Uterus (tissue), 3 donors: ENCODE measurements at regions not wholly inside any gene's neighbourhood (a gene's known extent, or its start where the extent isn't known, plus 50 kb on each side); places are given as distances from the start of the nearest gene placed in this dataset.

Experiments
- DNase-seq, 2 donors: peaks; one replicate each; pipeline ENCODE4 v3.0.0-alpha.2; 2019 to 2020
- H3K27ac ChIP-seq, 2 donors: fragments of 200-600 bp; sonication (generic); 1 replicate in 1 of 2; 2 replicates in 1 of 2; pipeline ENCODE4 v1.5.1; 2016 to 2018
- H3K27me3 ChIP-seq, 2 donors: fragments of 200-600 bp; sonication (generic); one replicate each; pipeline ENCODE4 v1.5.1; 2018 to 2019; ENCODE audit warnings: control low read depth in 1 of 2
- H3K36me3 ChIP-seq, 2 donors: fragments of 200-600 bp; sonication (generic); one replicate each; pipeline ENCODE4 v1.5.1; 2019; ENCODE audit warnings: control low read depth in 1 of 2
- H3K4me1 ChIP-seq, 2 donors: fragments of 200-600 bp; sonication (generic); one replicate each; pipeline ENCODE4 v1.5.1; 2018 to 2019; ENCODE audit warnings: control low read depth in 1 of 2
- H3K4me3 ChIP-seq, 2 donors: fragments of 200-600 bp; sonication (generic); 1 replicate in 1 of 2; 2 replicates in 1 of 2; pipeline ENCODE4 v1.5.1; 2018 to 2019; ENCODE audit warnings: mild to moderate bottlenecking in 1 of 2
- H3K9me3 ChIP-seq, 2 donors: fragments of 200-600 bp; sonication (generic); one replicate each; pipeline ENCODE4 v1.5.1; 2019; ENCODE audit warnings: control low read depth in 1 of 2
- CTCF ChIP-seq, 4 experiments: fragments of 200-600 bp in 2 of 4; fragments of 450-650 bp in 2 of 4; sonication (generic) in 2 of 4; IDR thresholded peaks; one replicate each; pipeline ENCODE4 v1.5.1; 2016 to 2019; ENCODE audit warnings: antibody characterized with exemption in 4 of 4, mild to moderate bottlenecking in 2 of 4, moderate library complexity in 1 of 4
- POLR2A ChIP-seq, 2 donors: fragments of 450-650 bp; IDR thresholded peaks; one replicate each; pipeline ENCODE4 v1.6.1; 2016; ENCODE audit warnings: antibody characterized with exemption in 2 of 2, mild to moderate bottlenecking in 1 of 2, moderate library complexity in 1 of 2
- intact Hi-C: fragments of 100-400 bp; cut with DNase I; formaldehyde crosslinking; loops from one replicate; pipeline ENCODE4 v1.15.1; 2023; ENCODE audit warnings: low total_unique reads
- donor health status: DM: yes; HTN: yes; CAD: no.

- H3K27ac ChIP-seq: no peak overlapping the region
- H3K9me3 ChIP-seq: no peaks in the 10 kb centered on the region
- no peaks in the 10 kb centered on the region for H3K4me1 ChIP-seq
- H3K36me3 ChIP-seq: no peaks in the 10 kb centered on the region
- no peak for DNase-seq
- H3K4me3 ChIP-seq: no peak overlapping the region
- intact Hi-C loops: loop anchor here (10.0 kb wide), 1 partner anchor 142 kb away; the partner anchor contains the start of gene UNC5CL
- H3K27me3 ChIP-seq: no peaks in the 10 kb centered on the region
- no peak for TF ChIP-seq POLR2A (IDR thresholded peaks at IDR 0.05)
- TF ChIP-seq CTCF (IDR thresholded peaks at IDR 0.05): no peak
These were observed 146.0 kb downstream of the UNC5CL start for GRCh38 chr6:40893021-40893420.

GRCh38 chr6:40892223-40892622, 146.8 kb downstream of the UNC5CL start:
- no peak overlapping the region for H3K27ac ChIP-seq
- DNase-seq: no peak
- intact Hi-C loops: loop anchor here (10.0 kb wide), 1 partner anchor 143 kb away; the partner anchor contains the start of gene UNC5CL
- no peaks in the 10 kb centered on the region for H3K36me3 ChIP-seq
- no peak for TF ChIP-seq CTCF (IDR thresholded peaks at IDR 0.05)
- no peak for TF ChIP-seq POLR2A (IDR thresholded peaks at IDR 0.05)
- H3K9me3 ChIP-seq: no peaks in the 10 kb centered on the region
- no peak overlapping the region for H3K4me3 ChIP-seq
- no peaks in the 10 kb centered on the region for H3K4me1 ChIP-seq
- no peaks in the 10 kb centered on the region for H3K27me3 ChIP-seq

- no peak overlapping the region for H3K4me3 ChIP-seq
- H3K9me3 ChIP-seq: no peaks in the 10 kb centered on the region
- intact Hi-C loops: loop anchor here (10.0 kb wide), 1 partner anchor 143 kb away; the partner anchor contains the start of gene UNC5CL
- no peaks in the 10 kb centered on the region for H3K36me3 ChIP-seq
- DNase-seq: no peak
- no peak overlapping the region for H3K27ac ChIP-seq
- TF ChIP-seq POLR2A (IDR thresholded peaks at IDR 0.05) (no peak), CTCF (IDR thresholded peaks at IDR 0.05) (no peak)
- H3K4me1 ChIP-seq: no peaks in the 10 kb centered on the region
- H3K27me3 ChIP-seq: no peaks in the 10 kb centered on the region
These were observed 147.3 kb downstream of the UNC5CL start for GRCh38 chr6:40891686-40892085.

DNA sequence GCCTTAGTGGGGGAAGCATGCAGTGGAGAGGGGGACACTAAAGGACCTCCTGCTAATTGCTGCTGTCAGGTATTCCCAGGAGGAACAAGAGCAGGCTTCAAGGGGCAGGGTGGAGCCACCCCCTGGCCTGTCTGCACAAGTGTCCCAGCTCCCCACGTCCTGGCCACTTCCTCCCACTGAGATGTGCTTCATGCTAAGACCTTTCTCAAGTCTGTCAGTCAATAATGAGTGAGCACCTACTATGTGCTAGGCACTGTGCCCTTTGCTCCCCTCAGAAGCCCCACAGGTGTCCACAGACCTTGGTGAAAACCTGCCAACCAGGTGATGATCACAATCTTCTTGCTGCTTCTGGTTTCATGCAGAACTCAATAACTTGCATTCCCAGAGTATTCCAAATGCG, 147.9 kb downstream of the UNC5CL start:
- Histone ChIP-seq H3K9me3 (no peaks in the 10 kb centered on the region), H3K36me3 (no peaks in the 10 kb centered on the region), H3K4me1 (no peaks in the 10 kb centered on the region), H3K4me3 (no peak overlapping the region), H3K27me3 (no peaks in the 10 kb centered on the region), H3K27ac (no peak overlapping the region)
- DNase-seq: no peak
- TF ChIP-seq CTCF (IDR thresholded peaks at IDR 0.05): no peak
- no peak for TF ChIP-seq POLR2A (IDR thresholded peaks at IDR 0.05)
- intact Hi-C loops: loop anchor here (10.0 kb wide), 1 partner anchor 144 kb away; the partner anchor contains the start of gene UNC5CL

DNA sequence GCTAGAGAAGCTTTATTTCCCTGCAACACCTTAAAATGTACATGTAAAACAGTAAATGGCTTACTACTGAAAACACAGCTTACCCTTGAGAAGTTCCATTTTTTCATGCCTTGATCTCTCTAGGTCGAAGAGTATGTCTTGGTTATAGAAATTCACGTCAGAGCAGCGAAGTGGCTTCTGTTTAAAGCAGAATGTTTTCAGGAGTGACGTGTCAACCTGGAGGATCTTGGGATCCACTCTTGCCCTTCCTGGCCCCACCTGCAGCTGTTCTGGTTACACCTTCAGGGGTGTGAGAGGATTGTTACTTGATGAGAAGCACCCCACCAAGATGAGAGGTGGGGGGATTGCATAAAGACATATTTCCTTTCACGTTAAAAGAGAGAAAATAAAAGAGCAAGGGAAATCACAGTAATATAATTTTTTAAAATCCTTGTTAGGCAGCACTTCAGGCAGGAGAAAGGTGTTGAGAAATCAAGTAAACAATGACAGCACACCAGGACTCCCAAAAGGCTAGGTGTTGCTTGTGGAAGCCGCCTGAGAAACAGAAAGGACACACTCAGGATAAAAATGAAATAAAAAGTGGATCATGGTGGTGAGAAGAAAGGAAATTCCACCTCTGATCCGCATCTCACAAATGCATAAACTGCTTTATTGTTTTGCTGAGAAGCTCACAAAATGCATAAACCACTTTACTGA, 149.7 kb downstream of the UNC5CL start:
- Histone ChIP-seq H3K4me1 (no peaks in the 10 kb centered on the region), H3K27ac (no peak overlapping the region), H3K9me3 (no peaks in the 10 kb centered on the region), H3K4me3 (no peak overlapping the region), H3K36me3 (no peaks in the 10 kb centered on the region), H3K27me3 (no peaks in the 10 kb centered on the region)
- TF ChIP-seq POLR2A (IDR thresholded peaks at IDR 0.05) (no peak), CTCF (IDR thresholded peaks at IDR 0.05) (no peak)
- no peak for DNase-seq
- intact Hi-C loops: no loop called here
